ENCODE measurements at regions not wholly inside any gene's neighbourhood (a gene's known extent, or its start where the extent isn't known, plus 50 kb on each side); places are given as distances from the start of the nearest gene placed in this dataset.

DNA sequence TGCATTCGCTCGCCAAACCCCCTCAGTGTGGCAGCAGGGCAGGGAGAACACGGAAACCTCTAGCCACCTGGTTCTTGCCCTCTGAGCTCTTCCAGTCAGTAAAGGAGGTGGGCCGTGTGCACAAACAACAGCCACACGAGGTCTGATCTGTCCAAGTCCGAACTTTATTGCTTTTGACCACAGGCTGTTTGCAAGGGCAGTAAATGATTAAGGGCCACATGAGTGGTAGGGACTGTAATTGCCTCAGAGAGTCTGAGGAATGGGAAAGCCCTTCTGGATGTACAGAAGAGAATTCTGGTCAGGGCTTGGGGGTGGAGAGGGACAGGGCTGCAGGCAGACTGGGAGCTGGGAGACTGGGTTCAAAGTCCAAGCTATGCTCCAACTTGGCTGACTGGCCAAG lies 75.7 kb upstream of the LHX1 start:
- in situ Hi-C loops (cut with HindIII; ENCODE audit: low pct_ligation_motif_present, low sequenced_read_pairs): no loop called here
- DNase-seq: no peak
- TF ChIP-seq, protein P1, sequence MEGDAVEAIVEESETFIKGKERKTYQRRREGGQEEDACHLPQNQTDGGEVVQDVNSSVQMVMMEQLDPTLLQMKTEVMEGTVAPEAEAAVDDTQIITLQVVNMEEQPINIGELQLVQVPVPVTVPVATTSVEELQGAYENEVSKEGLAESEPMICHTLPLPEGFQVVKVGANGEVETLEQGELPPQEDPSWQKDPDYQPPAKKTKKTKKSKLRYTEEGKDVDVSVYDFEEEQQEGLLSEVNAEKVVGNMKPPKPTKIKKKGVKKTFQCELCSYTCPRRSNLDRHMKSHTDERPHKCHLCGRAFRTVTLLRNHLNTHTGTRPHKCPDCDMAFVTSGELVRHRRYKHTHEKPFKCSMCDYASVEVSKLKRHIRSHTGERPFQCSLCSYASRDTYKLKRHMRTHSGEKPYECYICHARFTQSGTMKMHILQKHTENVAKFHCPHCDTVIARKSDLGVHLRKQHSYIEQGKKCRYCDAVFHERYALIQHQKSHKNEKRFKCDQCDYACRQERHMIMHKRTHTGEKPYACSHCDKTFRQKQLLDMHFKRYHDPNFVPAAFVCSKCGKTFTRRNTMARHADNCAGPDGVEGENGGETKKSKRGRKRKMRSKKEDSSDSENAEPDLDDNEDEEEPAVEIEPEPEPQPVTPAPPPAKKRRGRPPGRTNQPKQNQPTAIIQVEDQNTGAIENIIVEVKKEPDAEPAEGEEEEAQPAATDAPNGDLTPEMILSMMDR (IDR thresholded peaks at IDR 0.05; ENCODE audit: low read depth, low read length, missing control alignments): no peak
- H3K27ac ChIP-seq: no peak overlapping the region
- no peaks in the 10 kb centered on the region for H3K27me3 ChIP-seq (replicated peaks)
- H3K36me3 ChIP-seq (replicated peaks): no peaks in the 10 kb centered on the region
- H3K4me3 ChIP-seq (ENCODE audit: low read depth, low read length): no peak overlapping the region

DNA sequence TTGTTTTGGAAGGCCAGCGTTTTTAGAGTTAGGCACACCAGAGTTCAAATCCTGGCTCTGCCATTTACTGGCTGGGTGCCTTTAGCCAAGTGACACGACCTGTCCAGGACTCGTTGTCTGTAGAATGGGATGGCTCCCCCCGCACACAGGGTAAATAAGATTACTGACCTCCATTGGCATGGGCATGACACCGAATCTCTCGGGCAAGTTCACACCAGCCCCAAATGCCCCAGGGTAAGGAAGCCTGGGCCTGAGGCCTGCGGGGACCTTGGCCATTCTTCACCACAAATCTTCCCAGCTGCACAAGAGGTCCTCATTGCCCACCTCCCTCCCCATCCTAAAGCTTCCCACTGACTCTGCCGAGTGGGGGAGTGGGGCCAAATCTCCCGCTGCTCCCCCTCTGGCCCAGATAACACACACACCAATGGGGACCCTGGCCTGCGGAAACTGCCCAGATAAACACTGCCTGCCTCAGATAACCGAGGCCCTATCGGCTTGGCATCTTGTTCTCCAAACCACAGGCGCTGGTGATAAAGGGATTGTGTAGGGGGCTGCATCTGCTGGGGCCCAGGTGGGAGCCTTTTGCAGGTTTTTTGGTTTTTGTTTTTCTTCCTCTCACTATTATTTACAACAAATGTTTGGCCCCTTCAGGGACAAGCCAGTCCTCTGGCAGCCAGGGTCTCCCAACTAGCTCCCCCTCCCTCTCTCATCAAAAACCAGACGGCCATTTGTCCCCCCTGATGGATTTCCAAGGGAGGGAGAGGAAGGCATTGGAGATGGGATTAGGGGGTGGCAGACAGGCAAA lies 75.0 kb upstream of the LHX1 start:
- Histone ChIP-seq H3K27ac (no peak overlapping the region), H3K4me3 (ENCODE audit: low read depth, low read length) (no peak overlapping the region), H3K36me3 (replicated peaks) (no peaks in the 10 kb centered on the region), H3K27me3 (replicated peaks) (no peaks in the 10 kb centered on the region)
- in situ Hi-C loops (cut with HindIII; ENCODE audit: low pct_ligation_motif_present, low sequenced_read_pairs): no loop called here
- no peak for DNase-seq
- TF ChIP-seq, protein P1 (IDR thresholded peaks at IDR 0.05; ENCODE audit: low read depth, low read length, missing control alignments): no peak

DNA sequence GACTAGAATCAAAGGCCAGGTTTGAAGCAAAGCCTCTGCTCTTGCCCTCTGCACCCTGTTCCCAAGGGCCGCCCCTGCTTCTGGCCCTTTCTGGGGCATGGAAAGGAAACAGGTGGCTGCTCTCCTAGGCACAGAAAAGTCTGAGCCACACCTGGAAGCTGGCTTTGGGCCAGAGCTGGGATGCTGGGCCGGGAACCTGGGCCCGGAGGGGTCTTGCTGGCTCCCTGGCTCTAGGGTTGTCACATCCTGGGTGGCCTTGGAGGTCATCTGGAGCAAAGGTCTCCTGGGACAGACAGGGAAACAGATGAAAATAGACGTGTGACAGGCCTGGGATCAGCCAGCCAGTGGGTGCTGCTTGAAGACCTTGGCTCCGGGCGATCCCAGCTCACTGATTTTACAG lies 74.1 kb upstream of the LHX1 start:
- in situ Hi-C loops (cut with HindIII; ENCODE audit: low pct_ligation_motif_present, low sequenced_read_pairs): no loop called here
- TF ChIP-seq, protein P1 (IDR thresholded peaks at IDR 0.05; ENCODE audit: low read depth, low read length, missing control alignments): no peak
- Histone ChIP-seq H3K36me3 (replicated peaks) (no peaks in the 10 kb centered on the region), H3K4me3 (ENCODE audit: low read depth, low read length) (no peak overlapping the region), H3K27ac (no peak overlapping the region), H3K27me3 (replicated peaks) (no peaks in the 10 kb centered on the region)
- DNase-seq: no peak

DNA sequence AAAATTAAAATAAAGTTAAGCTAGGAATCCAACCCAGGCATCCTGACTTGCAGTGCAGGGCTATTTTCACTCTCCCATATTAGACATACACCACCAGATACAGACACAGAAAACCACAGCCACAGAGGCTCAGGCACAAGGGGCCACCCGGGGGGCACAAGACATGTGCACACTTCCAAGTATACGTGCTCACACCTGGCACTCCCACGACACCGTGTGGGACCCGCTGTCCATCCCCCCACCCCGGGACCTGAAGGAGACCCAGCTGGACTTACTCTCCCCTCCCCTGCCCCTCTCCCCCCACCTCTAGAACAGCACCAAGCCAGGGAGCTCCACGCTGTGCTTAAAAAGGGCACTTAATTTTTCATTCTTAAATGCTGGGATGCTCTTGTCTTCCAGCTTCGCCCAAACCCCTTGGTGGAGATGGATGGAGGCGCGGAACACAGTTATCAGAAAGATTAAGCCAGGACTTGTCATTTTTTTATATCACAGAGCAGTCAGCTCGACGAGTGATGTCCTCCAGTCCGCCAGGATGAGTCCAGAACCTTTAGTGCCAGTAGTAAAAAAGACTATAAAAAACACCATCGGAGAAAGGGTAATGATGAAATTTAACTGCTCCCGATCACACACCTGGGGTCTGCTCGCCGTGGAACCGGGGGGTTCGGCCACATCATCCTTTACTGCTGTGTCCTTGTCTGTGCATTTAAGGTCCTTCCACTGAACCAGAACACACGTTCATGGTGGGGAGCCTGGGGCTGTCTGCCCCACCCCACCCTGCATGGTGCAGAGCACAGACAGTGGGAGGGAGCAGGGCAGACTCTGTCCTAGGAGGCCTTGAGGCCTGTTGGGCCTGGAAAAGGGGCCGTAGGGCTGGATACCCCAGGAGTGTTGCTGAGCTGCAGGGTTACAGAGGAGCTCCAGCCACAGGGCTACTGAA lies 73.3 kb upstream of the LHX1 start:
- no peak overlapping the region for H3K27ac ChIP-seq
- DNase-seq: no peak
- in situ Hi-C loops (cut with HindIII; ENCODE audit: low pct_ligation_motif_present, low sequenced_read_pairs): no loop called here
- H3K36me3 ChIP-seq (replicated peaks): no peaks in the 10 kb centered on the region
- TF ChIP-seq, protein P1 (IDR thresholded peaks at IDR 0.05; ENCODE audit: low read depth, low read length, missing control alignments): no peak
- no peak overlapping the region for H3K4me3 ChIP-seq (ENCODE audit: low read depth, low read length)
- no peaks in the 10 kb centered on the region for H3K27me3 ChIP-seq (replicated peaks)

DNA sequence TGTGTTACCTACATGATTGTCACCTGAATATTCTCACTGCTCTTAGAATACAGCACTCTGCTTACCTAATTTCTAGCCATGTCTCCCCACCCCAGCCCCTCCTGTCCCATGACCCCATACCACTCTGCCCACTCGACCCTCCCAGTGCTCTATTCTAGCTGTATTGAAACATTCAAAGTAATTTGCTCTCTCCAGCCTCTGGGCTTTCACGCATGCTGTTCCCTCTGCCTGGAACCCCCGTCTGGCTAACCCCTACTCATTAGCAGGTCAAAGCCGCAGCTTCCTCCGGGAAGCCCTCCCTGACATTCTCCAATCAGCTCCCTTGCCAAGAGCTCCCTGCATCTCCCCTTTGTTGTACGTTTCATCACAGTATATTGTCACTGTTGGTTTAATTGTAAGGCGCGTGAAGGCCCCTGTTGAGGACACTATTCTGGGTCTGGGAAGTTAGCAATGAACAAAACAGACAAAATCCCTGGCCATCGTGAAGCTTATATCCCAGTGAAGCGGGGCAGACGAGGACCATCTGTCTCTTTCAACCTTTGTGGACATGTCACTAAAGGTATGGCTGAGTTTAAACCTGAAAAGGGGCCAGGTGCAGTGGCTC lies 72.3 kb upstream of the LHX1 start:
- Histone ChIP-seq H3K36me3 (replicated peaks) (no peaks in the 10 kb centered on the region), H3K4me3 (ENCODE audit: low read depth, low read length) (no peak overlapping the region), H3K27me3 (replicated peaks) (no peaks in the 10 kb centered on the region), H3K27ac (no peak overlapping the region)
- TF ChIP-seq, protein P1 (IDR thresholded peaks at IDR 0.05; ENCODE audit: low read depth, low read length, missing control alignments): no peak
- DNase-seq: no peak
- in situ Hi-C loops (cut with HindIII; ENCODE audit: low pct_ligation_motif_present, low sequenced_read_pairs): no loop called here
